Fibroblast of the conjunctiva (primary cell): ENCODE measurements at regions not wholly inside any gene's neighbourhood (a gene's known extent, or its start where the extent isn't known, plus 50 kb on each side); places are given as distances from the start of the nearest gene placed in this dataset.
"Not testable (repeated sequence)": the region's sequence is repeated elsewhere in the genome, so short reads cannot be mapped to it uniquely, and the experiment has no call there.

Source experiments
- DNase-seq: peaks from one replicate; pipeline ENCODE4 v3.0.0-alpha.2; 2010; ENCODE audit warnings: low read depth

DNA sequence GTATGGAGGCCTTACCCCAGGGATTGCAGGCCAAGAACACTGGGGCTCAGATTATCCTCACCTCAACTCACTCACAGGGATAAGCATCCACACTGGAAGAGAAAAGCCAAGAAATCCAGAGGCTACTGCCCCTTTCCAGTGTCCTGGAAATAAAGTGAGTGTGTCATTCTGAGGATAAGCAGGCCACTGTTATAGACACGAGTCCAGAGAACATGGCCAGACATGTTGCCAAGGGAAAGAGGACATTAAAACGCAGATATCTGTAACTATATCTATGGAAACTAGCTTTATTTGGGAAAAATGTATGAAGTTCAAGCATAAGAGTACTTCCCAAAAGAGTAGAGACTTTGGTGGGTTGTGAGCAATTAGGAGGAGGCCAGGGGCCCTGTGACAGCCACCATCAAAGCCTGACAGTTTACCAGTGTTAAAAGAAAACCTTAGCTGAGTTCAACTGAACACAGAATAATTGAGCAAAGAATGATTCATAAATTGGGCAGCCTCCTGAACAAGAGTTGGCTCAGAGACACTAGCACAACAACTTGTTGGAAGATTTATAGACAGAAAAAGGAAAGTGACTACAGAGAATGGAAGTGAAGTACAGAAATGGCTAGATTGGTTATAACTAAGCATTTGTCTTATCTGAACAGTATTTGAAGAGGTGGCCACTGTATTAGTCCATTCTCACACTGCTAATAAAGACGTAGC, 1222.2 kb downstream of the STIM2 start:
- no peak for DNase-seq

GRCh38 chr4:28092610-28093009, 1232.0 kb downstream of the STIM2 start:
- no peak for DNase-seq

DNA sequence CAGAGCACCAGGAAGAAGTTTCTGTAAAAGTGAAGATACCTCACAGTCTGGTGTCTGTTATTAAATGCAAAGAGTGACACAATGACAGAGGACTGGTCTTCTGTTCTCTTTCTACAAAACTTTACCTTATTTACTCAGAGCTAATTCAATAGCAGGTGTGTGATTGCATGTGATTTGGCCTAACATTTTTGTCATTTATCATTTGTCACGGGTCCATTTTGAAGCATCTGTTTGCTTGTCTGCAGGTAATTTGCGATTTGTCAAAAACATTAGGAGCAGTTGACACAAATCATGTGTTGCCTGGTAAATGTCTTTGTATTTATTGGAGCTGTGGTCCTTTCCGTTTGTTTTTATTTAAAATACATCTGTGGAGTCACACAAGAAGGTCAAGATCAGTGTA, 1232.4 kb downstream of the STIM2 start:
- DNase-seq, result no peak

- no peak for DNase-seq
These were observed 1240.9 kb downstream of the STIM2 start for GRCh38 chr4:28101583-28101982.

DNA sequence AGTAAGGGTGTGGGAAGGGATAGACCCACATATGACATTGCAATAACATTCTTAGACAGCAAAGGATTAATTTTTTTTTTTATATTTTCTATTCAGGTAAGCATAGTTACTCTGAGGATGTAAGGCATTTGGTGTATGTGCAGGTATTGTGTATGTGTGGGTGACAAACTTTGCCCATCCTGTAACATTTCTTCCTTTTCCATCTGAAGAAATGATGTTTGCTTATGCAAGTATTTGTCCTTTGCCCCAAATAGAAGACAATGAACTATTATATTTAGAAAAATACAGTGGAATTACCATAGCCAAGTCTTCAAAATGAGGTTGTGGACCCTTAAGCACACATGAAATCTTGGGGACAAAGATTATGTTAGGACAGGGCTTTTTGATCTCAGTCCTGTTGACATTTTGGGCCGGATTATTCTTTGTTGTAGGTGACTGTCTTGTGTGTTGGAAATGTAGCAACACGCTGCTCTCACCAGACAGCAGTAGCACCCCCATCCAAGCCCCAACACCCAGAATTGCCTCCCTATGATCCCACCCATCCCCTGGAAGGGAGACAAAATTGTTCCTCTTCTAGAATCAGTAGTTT, 1244.7 kb downstream of the STIM2 start:
- DNase-seq, result no peak

DNA sequence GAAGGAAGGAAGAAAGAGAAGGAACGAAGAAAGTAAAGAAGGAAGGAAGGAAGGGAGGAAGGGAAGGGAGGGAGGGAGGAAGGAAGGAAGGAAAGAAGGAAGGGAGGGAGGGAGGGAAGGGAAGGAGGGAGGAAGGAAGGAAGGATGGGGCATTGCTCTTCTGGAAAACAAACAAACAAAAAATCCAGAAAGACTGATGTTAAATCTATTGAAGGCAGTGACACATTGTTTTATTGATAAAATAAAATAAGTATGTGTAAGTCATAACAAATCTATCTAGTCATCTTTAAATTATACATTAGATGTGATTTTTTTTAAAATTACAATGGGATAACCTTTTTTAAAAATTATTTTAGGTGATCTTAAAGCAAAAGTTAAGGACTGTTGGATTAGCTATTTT, 1245.5 kb downstream of the STIM2 start:
- no peak for DNase-seq

DNA sequence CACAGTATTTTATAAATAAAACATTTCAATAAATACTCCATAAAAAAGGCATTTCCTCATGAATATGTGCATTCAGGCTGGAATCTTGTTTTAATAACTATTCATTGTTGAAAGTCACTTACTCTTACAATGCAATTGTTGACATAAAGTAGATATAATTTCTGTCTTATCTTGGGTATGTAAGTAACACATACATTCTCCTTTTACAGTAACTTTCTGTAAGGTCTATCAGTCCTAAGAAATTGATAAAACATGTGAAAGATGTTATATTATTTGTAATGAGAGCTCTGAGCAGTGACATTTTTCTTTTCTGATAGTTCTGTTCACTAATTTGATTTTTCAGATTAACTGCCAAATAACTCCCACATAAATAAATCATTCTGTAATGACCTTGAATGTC, 1249.2 kb downstream of the STIM2 start:
- DNase-seq, result no peak

GRCh38 chr4:28112691-28113335, 1252.2 kb downstream of the STIM2 start:
- DNase-seq, result not testable (repeated sequence)

DNA sequence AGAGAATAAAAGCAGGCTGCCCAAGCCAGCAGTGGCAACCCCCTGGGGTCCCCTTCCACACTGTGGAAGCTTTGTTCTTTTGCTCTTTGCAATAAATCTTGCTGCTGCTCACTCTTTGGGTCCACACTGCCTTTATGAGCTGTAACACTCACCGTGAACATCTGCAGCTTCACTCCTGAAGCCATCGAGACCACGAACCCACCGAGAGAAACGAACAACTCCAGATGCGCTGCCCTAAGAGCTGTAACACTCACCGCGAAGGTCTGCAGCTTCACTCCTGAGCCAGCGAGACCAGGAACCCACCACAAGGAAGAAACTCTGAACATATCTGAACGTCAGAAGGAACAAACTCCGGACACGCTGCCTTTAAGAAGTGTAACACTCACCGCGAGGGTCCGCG, 1252.9 kb downstream of the STIM2 start:
- not testable (repeated sequence) for DNase-seq

DNA sequence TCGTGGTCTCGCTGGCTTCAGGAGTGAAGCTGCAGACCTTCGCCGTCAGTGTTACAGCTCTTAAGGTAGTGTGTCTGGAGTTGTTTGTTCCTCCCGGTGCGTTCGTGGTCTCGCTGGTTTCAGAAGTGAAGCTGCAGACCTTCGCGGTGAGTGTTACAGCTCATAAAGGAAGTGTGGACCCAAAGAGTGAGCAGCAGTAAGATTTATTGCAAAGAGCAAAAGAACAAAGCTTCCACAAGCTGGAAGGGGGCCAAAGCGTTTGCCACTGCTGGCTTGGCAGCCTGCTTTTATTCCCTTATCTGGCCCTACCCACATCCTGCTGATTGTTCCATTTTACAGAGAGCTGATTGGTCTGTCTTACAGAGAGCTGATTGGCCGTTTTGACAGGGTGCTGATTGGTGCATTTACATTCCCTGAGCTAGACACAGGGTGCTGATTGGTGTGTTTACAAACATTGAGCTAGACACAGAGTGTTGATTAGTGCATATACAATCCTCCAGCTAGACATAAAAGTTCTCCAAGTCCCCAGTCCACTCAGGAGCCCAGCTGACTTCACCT, 1256.0 kb downstream of the STIM2 start:
- not testable (repeated sequence) for DNase-seq

DNA sequence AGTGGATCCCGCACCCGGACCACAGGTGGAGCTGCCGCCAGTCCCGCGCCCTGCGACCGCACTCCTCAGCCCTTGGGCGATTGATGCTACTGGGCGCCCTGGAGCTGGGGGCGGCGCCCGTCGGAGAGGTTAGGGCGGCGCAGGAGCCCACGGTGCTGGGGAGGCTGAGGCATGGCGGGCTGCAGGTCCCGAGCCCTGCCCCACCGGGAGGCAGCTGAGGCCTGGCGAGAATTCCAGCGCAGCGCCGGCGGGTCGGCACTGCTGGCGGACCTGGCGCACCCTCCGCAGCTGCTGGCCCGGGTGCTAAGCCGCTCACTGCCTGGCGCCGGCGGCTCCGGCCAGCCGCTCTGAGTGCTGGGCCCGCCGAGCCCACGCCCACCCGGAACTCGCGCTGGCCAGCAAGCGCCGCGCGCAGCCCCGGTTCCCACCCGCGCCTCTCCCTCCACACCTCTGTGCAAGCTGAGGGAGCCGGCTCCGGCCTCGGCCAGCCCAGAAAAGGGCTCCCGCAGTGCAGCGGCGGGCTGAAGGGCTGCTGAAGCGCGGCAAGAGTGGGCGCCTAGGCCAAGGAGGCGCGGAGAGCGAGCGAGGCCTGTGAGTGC, 1256.5 kb downstream of the STIM2 start:
- DNase-seq, result no peak

DNA sequence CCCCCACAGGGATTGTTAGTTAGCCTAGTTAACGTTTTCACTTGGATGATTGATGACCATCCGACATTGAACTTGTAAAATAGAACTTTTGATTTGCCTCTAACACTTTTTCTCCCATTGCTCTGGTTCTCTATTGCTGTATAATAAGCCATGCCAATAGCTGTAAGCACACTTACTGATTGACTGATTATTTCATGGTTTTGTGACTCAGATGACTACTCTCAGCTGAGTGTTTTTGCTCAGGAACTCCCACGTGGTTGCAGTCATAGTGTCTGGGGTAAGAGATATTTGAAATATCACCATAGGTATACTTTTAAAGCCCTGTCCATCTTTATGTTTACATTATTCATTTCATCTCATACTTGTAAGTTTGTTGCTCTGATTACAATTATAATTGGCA, 1285.5 kb downstream of the STIM2 start:
- no peak for DNase-seq

DNA sequence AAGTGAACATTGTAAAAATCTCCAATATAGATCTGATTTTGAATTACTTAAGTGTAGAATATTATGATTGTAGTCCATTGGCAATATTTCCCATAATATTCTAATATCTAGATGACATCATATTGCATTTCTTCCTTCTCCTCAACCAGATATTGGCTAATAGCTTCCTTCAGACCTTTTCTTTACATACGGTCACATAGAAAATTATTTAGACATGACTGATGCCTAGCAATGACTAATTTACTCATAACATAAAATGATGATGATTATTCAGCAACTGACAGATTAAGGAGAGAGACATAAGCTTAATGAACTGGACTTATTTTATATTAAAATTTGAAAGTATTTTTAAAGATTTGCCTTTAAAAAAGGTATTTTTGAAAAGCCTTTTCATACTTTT, 1287.6 kb downstream of the STIM2 start:
- no peak for DNase-seq

DNA sequence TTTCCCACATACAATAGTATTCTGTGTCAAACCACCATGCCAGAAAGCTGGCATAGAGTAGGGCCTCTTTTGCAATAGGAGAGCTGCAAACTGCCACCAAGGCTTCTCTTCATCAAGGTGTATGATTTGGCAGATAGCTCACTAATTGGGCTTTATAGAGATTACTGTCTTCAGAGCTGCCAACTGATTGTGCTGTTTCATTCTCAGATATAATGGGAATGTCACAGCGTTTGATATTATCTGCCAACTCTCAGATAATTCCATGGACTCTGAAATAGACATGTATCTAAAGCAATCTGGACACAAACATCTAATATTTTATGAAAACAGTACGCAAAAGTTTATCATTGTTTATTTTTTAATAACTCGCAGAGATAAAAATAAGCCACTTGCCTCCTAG, 1289.1 kb downstream of the STIM2 start:
- no peak for DNase-seq

GRCh38 chr4:28151314-28151713, 1290.7 kb downstream of the STIM2 start:
- no peak for DNase-seq

GRCh38 chr4:28167411-28167810, 1306.8 kb downstream of the STIM2 start:
- DNase-seq, result no peak

GRCh38 chr4:28176942-28177341, 1316.3 kb downstream of the STIM2 start:
- no peak for DNase-seq

DNA sequence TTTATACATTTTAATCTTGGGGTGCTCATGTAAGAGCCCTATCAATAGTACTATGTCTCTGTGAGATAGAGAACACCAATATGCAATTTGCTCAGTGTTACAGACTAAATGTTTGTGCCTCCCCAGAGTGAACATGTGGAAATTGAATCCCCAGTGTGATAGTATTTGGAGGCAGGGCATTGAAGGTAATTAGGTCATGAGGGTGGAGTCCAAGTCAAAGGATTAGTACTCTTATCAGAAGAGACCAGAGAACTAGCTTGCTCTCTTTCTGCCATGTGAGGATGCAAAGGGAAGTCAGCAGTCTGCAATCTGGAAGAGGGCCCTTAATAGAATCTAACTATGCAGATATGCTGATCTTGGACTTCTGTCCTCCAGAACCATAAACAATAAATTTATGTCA, 1317.0 kb downstream of the STIM2 start:
- no peak for DNase-seq

DNA sequence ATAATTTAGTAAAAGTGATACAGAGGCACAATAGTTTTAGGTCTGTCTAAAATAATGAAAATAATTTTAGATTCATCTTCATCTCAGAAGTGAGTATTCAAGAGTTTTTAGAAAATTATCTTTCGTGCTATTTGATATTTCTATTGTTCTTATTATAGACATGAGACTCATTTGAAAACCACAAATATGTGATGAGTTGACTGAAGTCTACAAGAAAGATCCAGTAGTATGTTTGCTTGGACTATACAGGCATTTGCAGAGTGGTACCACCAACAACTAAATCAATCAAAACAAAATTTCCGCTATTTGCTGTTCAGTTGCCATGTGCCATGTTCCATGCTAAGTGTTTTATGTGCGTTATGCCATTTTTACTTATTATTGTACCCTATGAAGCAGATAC, 1318.5 kb downstream of the STIM2 start:
- DNase-seq, result no peak

GRCh38 chr4:28209371-28209924, 1348.8 kb downstream of the STIM2 start:
- no peak for DNase-seq

DNA sequence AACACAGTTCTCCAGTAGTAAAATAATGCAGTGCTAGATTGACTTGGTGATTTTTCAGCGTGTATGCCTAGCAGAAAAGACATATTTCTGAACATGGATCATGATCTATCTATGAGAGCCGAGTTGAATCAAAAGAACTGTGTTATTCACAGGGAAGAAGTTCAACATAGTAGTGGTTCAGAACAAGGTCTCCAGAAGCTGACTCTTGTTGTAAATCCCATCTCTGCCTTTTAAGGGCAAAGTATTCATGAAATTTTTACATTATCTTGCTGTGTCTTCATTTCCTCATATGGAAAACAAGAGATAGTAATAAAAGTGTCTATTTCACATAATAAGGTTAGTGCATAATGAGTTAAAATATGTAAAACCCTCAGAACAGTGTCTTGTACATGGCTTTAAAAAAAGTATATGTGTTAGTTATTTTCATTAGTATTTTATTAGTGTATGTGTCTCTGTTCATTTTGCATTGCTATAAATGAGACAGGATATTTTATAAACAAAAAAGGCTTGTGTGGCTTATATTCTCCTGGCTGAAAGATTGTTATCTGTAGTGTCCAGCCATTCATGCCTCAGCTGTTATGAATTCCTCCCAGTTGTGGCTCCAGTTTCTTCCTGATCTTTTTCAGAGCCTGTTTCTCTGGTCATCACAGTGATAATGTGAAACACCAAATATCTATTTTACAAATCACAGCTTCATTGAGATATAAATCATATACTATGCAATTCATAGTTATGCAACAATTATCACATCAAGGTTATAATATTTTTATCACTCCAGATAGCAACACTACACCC, 1351.2 kb downstream of the STIM2 start:
- DNase-seq, result no peak

- DNase-seq, result no peak
These were observed 1360.9 kb downstream of the STIM2 start for GRCh38 chr4:28221536-28221935.
